Ovary (tissue), 7 donors: ENCODE measurements at regions not wholly inside any gene's neighbourhood (a gene's known extent, or its start where the extent isn't known, plus 50 kb on each side); places are given as distances from the start of the nearest gene placed in this dataset.

Source experiments
- DNase-seq, 5 donors: peaks; one replicate each; pipeline ENCODE4 v3.0.0-alpha.2; 2019 to 2020
- H3K27ac ChIP-seq, 2 donors: fragments of 200-600 bp; one replicate each; pipeline versions ENCODE4 v1.5.1 to v1.8.0; 2019 to 2022
- H3K27me3 ChIP-seq: fragments of 200-600 bp; one replicate; pipeline ENCODE4 v1.8.0; 2022
- H3K36me3 ChIP-seq: fragments of 200-600 bp; sonication (generic); one replicate; pipeline ENCODE4 v1.5.1; 2019
- H3K4me1 ChIP-seq: one replicate; pipeline ENCODE4 v1.8.1; 2013; ENCODE audit warnings: mild to moderate bottlenecking, moderate library complexity; ENCODE audit not compliant: insufficient read depth
- H3K4me3 ChIP-seq: fragments of 200-600 bp; sonication (generic); one replicate; pipeline ENCODE4 v1.5.1; 2017
- H3K9me3 ChIP-seq, 2 donors: fragments of 200-600 bp in 1 of 2; sonication (generic) in 1 of 2; one replicate each; pipeline versions ENCODE4 v1.5.1 to v1.8.1; 2013 to 2019; ENCODE audit warnings: mild to moderate bottlenecking in 1 of 2, moderate library complexity in 1 of 2
- EP300 ChIP-seq: sonication (generic); formaldehyde crosslinking; IDR thresholded peaks from one replicate; pipeline ENCODE4 v1.6.1; 2017; ENCODE audit warnings: antibody characterized with exemption
- POLR2A ChIP-seq: fragments of 450-650 bp; IDR thresholded peaks from one replicate; pipeline ENCODE4 v1.6.1; 2017; ENCODE audit warnings: antibody characterized with exemption, mild to moderate bottlenecking, moderate library complexity
- WGBS, 3 donors: extraction: QIAGEN DNeasy Blood & Tissue Kit in 1 of 3; methylation state at CpG; one replicate each; pipeline versions ENCODE4 v1.1.5 to v1.1.7; 2013 to 2017; 5-methylcytosine and 5-hydroxymethylcytosine counted together
- intact Hi-C, 4 donors: fragments of 100-400 bp; cut with DNase I; formaldehyde crosslinking; loops; one replicate each; pipeline versions ENCODE4 v1.11.0 to v1.15.1; 2022 to 2023
- TF ChIP-seq, protein P1 (sequence below), 3 donors: fragments of 450-650 bp in 2 of 3; fragments of 200-600 bp in 1 of 3; IDR thresholded peaks; one replicate each; pipeline versions ENCODE4 v1.5.1 to v1.8.0; 2016 to 2022; ENCODE audit warnings: antibody characterized with exemption in 3 of 3, mild to moderate bottlenecking in 1 of 3
- donor health status: DM: no; HTN: no; CAD: no; lungs with moderate emphysema.
- donor health status: DM: no; HTN: no; CAD: no.
- donor health status: Bipolar disorder and iron deficiency.
- donor health status: DM: no; HTN: no; CAD: no.
- donor health status: DM: yes; HTN: yes; CAD: no.

DNA sequence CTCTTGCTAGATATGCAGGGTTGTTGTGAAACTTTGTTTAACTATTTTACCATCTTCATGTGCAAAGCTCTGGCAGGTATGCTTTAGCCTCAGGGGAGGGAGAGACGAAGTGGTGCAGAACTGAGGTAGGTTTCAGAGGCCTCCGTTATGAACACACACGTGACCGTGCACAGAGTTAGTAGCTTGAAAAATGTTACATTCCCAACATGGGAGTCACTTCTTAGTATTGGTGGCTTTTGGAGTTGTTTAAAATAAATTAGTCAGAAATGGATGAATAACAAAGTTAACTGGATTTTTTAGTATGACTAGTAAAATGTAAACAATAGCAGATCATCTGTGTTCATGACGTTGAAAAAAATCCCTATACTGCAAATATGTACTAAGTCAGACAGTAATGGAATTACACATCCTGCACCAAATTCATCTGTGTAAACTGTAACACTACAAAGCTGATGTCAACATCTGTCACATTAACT is 279.6 kb downstream of the KLF13 start:
- WGBS, 3 donors: 37 to 64% (median 61%) methylated on average over 5 of the region's 5 CpGs
- no peak for DNase-seq
- TF ChIP-seq, protein P1, sequence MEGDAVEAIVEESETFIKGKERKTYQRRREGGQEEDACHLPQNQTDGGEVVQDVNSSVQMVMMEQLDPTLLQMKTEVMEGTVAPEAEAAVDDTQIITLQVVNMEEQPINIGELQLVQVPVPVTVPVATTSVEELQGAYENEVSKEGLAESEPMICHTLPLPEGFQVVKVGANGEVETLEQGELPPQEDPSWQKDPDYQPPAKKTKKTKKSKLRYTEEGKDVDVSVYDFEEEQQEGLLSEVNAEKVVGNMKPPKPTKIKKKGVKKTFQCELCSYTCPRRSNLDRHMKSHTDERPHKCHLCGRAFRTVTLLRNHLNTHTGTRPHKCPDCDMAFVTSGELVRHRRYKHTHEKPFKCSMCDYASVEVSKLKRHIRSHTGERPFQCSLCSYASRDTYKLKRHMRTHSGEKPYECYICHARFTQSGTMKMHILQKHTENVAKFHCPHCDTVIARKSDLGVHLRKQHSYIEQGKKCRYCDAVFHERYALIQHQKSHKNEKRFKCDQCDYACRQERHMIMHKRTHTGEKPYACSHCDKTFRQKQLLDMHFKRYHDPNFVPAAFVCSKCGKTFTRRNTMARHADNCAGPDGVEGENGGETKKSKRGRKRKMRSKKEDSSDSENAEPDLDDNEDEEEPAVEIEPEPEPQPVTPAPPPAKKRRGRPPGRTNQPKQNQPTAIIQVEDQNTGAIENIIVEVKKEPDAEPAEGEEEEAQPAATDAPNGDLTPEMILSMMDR (IDR thresholded peaks at IDR 0.05): no peak
- no peak for TF ChIP-seq EP300
- no peak for TF ChIP-seq POLR2A
- Histone ChIP-seq H3K9me3 (no peaks in the 10 kb centered on the region), H3K27ac (no peak overlapping the region), H3K36me3 (no peaks in the 10 kb centered on the region), H3K4me1 (peaks cover 13% of the 10 kb centered on the region), H3K4me3 (no peak overlapping the region), H3K27me3 (no peaks in the 10 kb centered on the region)
- intact Hi-C loops: no loop called here

DNA sequence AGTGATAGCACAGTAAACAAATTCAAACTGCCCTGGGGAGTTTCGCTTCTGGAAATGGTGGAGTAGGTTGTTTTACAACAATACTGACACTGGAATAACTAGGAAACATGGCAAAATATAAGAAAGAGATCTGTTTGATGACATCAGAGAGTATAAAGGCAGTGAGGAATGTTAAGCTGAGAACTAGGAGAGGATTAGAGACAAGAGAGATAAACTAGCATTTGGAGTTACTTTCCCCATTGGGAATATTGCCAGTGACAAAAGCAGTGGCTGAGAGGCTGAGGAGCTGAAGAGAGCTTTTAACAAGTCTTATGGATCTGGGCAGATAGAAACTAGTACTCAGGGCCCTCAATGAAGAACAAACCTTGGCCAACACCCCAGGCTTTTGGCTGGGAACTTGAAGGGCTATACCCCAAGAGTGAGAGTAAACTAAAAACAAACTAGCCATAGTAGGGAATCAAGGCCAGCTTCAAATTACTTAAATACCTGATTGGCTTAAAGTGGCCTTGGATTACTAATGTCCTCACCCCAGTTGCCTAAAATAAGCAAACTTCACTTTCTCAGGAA is 280.4 kb downstream of the KLF13 start:
- Histone ChIP-seq H3K9me3 (no peaks in the 10 kb centered on the region), H3K4me3 (no peak overlapping the region), H3K27me3 (no peaks in the 10 kb centered on the region), H3K27ac (no peak overlapping the region), H3K4me1 (peaks cover 13% of the 10 kb centered on the region), H3K36me3 (no peaks in the 10 kb centered on the region)
- DNase-seq: no peak
- intact Hi-C loops: no loop called here
- WGBS, 3 donors: 39 to 69% (median 58%) methylated on average over 1 of the region's 1 CpG
- TF ChIP-seq, protein P1 (IDR thresholded peaks at IDR 0.05): no peak
- TF ChIP-seq POLR2A (no peak), EP300 (no peak)

DNA sequence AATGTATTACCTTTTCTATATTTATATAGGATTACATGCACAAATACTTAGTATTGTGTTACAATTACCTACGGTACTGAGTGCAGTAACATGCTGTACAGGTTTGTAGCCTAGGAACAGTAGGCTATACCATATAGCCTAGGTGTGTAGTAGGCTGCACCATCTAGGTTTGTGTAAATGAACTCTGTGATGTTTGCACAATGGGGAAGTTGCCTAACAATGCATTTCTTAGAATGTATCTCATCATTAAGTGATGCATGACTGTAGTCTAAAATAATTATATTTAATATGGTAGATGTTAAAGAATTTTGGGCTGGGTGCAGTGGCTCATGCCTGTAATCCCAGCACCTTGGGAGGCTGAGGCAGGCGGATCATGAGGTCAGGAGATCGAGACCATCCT is 281.0 kb downstream of the KLF13 start:
- peaks cover 13% of the 10 kb centered on the region for H3K4me1 ChIP-seq
- H3K27ac ChIP-seq: no peak overlapping the region
- H3K9me3 ChIP-seq: no peaks in the 10 kb centered on the region
- 93 to 96% (median 95%) methylated on average over 3 of the region's 3 CpGs for WGBS, 3 donors
- no peak for DNase-seq
- TF ChIP-seq, protein P1 (IDR thresholded peaks at IDR 0.05): no peak
- TF ChIP-seq POLR2A: no peak
- TF ChIP-seq EP300: no peak
- H3K36me3 ChIP-seq: no peaks in the 10 kb centered on the region
- H3K27me3 ChIP-seq: no peaks in the 10 kb centered on the region
- no peak overlapping the region for H3K4me3 ChIP-seq
- intact Hi-C loops: no loop called here

DNA sequence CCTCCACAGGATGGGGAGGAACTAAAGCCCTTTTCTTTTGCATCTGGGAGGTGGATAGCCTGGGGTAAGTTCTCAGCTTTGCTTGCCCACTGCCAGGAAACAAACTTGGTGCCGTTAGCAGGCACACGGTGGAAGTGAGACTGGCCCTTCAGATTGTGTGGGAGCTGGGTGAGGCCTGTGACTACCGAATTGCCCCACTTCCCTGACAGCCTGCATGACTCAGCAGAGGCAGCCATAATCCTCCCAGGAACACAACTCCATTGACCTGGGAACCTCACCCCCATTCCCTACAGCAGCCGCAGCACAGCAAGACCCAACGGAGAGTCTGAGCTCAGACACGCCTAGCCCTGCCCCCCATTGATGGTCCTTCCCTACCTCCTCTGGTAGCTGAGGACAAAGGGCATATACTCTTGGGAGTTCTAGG is 282.6 kb downstream of the KLF13 start:
- Histone ChIP-seq H3K4me3 (no peak overlapping the region), H3K9me3 (no peaks in the 10 kb centered on the region), H3K27me3 (no peaks in the 10 kb centered on the region), H3K36me3 (no peaks in the 10 kb centered on the region), H3K27ac (no peak overlapping the region), H3K4me1 (peaks cover 13% of the 10 kb centered on the region)
- intact Hi-C loops: no loop called here
- TF ChIP-seq, protein P1 (IDR thresholded peaks at IDR 0.05): no peak
- no peak for TF ChIP-seq POLR2A
- no peak for DNase-seq
- 80 to 92% (median 85%) methylated on average over 6 of the region's 6 CpGs for WGBS, 3 donors
